T-helper 2 cell (primary cell): ENCODE measurements at regions not wholly inside any gene's neighbourhood (a gene's known extent, or its start where the extent isn't known, plus 50 kb on each side); places are given as distances from the start of the nearest gene placed in this dataset.

Experiments used
- DNase-seq, 5 experiments: peaks; one replicate each; pipeline versions ENCODE4 v3.0.0 to v3.0.0-alpha.2; 2012 to 2022

DNA sequence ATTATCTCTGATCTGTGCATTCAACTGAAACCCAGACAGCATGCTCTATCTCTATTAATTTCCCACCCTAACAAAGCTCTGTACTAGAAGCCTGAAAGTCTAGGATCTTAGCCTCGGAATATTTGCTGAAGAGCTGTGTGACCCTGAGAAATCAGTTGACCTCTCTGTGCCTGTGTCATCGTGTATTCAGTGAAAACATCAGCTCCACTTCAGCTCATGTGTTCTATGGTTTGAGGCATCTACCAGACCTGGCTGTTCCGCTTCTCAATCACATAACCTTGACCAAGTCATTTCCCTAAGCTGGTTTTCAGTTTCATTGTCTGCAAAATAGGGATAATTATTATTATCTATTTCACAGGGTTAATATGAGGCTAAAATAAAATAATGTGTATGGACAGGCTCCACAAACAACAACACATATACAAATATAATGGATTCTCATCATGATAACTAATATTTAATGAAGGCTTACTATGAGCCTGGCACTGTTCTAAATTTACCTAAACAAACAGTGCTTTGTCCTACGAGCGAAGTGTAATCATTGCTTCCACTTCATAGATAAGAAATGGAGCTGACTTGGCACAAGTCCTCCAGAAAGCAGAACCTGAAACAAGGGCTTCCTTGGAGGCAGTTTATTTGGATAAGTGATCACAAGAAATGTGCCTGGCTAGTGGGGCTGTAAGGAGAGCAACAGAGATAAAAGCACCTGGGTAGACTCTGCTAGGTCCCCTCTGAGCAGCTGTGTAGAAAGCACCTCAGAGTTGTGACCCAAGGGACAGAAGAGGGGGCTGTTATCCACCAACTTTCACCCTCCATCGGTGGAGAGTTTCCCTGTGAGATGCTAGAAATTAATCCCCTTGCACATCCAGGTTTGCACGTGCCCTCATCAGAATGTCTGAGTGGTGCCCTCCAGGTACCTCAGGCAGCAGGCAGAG is 356.9 kb downstream of the RAB28 start:
- DNase-seq: no peak

DNA sequence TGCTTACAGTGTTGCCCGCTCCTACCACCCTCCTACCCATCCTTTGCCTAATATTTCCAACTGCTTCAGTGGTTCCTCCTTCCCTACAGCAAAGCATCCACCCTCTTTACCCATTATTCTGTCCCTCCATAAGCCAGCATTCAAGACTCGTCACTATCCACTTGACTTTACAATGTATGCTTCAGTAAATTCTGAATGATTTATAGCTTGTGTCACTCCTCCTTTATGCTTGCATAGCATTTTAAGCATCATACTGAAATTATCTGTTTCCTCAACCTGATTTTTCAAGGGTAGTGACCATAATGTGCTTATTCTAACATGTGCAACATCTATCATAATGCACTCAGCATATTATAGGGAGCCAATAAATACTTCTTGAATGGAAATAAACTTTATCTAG is 365.5 kb downstream of the RAB28 start:
- no peak for DNase-seq

DNA sequence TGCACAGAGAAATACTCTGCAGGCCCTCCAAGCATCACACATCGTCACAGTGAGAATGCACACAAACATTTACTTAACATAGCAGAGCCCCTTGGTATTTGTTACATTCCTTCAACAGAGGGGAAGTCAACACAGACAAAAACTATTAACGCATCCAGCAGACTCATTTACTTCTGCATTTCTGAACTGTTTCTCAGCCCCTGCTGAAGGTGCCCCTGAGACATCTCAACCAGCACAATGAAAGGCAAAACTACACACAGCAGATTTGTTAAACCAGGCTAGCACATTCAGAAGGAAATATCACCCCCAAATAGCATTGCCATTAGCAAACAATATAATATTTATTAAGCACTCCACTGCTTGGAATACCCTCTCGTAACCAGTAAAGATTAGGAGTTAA is 367.0 kb downstream of the RAB28 start:
- DNase-seq: no peak

DNA sequence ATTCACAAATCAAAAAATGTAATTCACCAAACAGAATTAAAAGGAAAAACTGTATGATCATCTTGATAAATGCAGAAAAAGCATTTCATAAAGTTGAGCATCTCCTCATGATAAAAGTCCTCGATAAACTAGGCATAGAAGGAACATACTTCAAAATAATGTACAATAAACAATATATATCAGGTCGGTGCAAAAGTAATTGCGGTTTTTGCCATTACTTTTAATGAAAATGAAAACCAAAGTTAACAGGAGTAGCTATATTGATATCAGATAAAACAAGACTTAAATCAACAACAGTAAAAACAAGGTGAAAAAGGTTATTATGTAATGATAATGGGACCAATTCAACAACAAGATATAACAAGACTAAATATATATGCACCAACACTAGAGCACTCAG is 372.1 kb downstream of the RAB28 start:
- DNase-seq: no peak

DNA sequence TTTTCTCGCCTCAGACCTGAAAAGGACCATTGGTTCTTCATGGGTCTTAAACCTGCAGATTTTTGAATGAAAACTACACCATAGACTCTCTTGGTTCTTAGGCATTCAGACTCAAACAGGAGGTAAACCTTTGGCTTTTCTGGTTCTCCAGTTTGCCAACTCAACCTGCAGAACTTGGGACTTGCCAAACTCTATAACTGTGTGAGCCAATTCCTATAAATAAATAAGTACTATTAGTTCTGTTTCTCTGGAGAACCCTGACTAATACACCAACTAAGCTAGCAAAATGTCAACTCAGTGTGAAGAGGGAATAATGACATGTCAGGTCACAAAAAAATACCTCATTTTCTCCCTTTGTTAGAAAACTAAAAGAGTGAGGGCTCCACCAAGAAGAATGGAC is 374.6 kb downstream of the RAB28 start:
- DNase-seq: no peak

DNA sequence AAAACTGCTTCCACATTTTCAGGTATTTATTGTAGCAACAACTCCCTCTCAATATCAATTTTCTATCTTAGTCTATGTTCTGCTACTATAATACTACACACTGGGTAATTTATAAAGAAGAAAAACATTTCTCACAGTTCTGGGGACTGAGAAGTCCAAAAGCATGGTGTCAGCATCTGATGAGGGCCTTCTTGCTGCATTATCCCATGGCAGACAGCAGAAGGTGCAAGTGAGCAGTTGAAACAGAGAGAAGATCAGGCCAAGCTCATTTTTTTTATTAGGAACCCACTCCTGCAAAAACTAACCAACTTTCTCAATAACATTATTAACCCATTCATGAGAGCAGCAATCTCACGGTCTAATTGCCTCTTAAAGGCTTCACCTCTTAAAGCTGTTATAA is 376.0 kb downstream of the RAB28 start:
- no peak for DNase-seq

DNA sequence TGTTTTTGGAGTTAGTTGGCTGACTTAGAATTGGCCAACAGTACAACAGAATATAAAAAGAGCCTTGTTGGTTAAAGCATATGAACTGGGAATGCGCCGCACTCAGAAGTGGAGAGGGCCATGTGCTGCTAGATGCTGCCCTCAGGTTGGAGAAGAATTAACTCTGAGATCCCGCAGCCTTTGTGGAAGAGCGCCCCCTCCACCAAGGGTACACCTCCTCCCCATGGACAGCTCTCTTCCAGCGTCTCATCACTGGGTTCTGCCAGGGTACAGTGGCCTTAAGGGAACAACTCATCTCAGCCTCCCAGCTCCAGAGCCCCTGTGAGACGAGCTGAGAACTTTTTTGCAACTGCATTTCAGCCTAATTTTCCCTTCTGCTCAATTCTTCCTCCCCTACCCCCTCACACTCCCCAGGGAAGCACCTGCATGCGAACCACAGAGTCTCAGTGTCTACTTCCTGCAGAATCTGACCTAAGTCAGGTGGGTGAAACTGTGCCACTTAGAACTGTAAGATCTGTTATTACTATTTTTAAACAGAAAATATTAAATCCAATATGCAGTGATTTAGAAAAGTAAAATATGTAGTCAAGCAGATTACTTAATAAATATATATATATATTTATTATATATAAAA is 380.6 kb downstream of the RAB28 start:
- DNase-seq: no peak

DNA sequence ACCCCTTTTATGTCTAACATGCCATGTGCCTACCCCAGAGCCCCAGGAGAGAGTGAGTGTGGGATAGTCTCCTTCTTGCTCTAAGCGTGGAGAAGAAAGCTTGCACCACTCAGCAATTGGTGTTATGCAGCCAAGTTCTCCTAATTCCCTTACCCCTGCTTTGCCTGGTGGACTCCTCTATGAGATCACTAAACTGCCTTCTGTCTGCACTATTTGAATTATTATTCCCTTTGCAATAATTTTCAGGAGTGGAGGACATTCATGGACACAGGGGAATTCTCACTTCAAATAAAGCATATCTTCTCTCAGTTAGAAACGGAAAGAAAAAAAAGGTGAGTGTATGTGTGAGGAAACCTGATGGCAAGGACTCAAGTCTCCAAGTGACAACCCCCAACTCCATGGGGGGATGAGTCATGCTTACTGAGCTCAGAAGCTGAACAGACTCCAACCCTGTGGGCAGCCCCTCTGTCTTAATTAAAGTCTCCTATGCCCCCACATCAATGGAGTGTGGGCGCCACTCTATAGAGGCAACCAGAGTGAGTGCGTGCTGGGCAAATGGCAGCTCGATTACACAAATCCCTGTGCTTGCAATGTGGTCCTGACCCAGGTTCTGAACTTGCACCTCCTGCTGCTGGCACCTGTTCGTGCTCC is 381.9 kb downstream of the RAB28 start:
- DNase-seq: no peak

DNA sequence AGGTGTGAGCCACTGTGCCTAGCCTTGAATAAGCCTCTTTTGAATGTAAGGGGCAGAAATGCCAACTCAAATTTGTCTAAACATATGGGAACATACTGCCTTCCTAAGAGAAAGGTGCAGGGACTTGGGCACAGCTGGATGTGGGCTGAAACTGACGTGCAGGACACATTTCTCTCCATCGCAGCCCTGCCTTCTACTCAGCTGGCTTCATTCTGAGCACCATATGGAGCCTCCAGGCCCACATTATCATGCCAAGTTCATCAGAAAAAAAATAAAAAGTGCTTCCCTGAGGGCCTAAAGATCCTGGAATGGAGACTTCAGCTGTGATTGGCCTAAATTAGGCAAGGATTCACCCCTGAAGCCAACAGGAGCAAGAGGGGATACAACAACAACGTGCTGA is 386.2 kb downstream of the RAB28 start:
- DNase-seq: no peak

DNA sequence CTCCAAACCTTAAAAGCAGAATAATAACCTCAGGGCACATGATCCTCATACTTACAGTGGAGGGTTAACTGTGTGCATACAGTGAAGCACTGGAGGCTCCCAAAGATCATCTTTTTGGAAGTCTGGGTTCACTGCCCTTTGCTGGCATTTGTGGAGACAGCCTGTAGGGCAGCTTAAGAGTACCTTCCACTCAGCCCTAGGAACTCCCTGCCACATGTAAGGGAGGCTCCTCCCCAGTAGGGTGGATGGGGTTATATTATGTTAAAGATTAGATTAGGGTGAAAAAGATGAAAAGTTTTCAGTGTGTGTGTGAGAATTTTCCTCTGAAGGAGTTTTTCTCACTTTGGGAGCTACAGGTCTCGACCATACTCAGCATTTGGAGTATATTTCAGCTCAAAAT is 388.4 kb downstream of the RAB28 start:
- DNase-seq: no peak

DNA sequence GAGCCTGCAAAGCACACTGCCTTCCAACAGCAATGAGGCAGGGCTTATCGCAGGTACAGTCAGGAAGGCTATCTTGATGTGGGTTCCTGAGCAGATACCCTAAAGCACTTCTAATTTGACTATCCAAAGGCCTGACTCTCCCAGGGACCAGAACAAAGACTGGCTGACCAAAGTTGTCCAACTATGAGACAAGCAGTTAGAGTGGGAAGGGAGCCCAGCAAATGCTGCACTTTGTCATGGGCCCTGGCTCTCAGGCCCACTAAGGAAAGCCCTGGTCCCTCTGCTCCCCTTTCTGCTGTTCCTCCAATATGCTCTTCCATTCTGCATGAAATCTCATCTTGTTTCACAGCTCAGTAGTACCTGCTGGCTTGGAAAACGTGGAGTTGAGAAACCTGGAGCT is 391.0 kb downstream of the RAB28 start:
- no peak for DNase-seq

DNA sequence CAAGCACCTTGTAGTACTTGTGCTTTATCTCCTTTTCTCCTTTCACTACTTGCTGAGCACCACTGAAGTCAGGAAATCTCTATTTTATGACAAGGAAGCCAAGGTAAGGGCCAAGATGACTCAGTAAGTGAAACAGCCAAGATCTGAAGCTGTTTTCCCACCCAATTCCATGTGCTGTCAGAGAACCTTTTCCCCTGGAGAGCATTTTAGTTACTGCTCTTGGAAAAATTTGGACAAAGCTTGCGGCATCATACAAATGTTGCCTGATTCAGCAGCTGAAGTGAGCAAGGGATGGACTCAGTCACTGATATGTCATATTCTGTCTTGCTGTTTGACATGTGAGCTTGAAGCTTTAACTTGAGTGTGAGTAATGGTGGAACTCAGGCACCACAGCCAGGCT is 391.4 kb downstream of the RAB28 start:
- no peak for DNase-seq

DNA sequence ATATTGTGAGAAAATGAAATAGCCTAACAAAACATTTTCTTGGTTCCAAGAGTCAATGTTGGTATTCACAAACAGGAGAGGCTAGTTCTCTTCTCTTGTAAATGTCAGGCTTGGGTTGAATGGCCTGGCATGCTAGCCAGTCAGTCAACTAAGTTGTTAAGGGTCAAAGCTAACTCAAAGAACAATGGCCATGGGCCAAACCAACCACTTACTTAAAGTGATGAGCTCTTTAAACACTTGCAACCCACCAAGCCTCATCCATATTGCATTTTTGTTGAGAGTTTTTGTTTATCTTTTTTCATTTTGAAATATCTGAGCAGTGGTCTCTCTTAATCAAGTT is 394.5 kb downstream of the RAB28 start:
- DNase-seq: no peak

DNA sequence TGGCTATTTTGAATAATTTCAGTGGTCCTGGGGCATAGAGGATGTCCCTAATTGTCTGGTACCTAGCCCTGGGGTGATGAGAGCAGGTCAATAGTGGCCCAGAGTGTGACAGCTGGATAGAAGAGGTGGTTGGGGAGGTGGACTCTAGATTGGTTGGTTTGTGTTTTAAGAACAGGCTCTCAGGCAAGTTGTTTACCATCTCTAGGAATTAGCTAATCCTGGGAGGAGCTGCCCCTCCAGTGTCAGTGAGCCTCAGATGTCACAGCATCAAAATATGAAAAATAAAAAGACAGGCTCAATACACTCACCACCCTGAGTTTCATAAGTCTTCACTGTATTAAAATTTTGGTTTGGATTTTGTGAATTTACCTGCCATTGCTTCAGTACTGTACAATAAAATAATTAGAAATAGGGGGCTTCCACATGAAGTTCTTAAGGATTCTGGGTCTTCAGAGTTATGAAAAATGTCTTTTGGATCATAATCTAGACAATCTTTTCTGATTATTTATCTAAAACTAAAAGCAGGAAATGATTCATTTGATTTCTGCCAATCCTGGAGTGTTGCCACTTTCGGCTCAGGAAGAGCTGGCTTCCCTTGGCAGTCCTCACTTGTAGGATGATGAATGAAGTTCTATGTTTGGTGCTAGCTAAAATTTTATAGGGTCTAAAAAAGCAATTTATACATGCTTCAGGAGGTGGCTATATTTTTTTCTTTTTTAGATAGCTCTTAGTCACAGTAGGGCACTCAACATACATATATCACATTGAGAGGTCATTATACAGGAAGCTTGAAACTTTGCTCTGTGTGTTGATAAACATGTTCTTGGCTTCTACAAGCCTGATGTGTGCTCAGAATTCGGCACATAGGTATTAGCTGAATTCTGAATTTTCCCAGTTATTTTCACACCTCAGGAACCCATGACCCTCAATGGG is 395.1 kb downstream of the RAB28 start:
- DNase-seq: no peak

DNA sequence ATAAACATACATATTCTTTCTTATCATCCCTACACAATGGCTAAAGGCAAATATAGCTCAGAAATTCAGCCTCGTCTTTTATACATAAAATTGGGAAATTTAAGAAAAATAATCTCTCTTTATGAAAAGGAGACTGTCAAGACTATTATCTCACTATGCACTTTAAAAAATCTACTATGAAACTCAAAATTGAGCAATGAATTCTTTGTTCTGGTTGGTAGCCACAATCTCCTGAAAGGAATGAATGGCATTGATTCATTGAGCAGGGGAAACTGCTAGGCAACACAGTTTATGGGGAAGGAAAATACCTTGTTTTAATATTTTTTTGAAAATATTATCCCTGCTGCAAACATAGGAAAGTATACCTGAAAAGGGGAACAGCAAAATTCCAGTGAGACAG is 397.1 kb downstream of the RAB28 start:
- DNase-seq: no peak

DNA sequence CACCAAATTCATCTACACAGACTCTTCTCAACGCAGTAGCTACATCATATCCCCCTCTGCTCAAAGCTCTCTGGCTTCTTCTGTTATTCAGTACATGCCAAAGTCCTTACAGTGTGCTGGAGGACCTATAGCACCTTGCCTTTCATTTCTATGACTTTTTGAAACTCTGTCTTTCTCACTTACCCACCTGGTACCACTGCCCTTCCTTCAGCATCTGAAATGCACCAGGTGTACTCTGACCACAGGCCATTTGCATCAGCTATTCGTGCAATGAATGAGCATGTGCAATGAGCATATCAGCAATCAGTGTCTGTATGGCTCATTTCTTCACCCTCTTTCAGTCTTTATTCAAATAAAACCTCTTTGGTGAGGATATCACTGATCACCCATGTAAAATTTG is 399.9 kb downstream of the RAB28 start:
- DNase-seq: no peak

DNA sequence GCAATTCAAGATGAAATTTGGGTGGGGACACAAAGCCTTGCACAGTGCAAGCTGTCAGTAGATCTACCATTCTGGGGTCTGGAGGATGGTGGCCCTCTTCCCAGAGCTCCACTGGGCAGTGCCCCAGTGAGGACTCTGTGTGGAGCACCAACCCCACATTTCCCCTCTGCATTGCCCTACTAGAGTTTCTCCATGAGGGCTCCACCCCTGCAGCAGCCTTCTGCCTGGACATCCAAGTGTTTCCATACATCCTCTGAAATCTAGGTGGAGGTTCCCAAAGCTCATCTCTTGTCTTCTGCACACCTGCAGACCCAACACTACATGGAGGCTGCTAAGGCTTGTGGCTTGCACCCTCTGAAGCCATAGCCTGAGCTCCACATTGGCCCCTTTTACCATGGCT is 402.3 kb downstream of the RAB28 start:
- DNase-seq: no peak

DNA sequence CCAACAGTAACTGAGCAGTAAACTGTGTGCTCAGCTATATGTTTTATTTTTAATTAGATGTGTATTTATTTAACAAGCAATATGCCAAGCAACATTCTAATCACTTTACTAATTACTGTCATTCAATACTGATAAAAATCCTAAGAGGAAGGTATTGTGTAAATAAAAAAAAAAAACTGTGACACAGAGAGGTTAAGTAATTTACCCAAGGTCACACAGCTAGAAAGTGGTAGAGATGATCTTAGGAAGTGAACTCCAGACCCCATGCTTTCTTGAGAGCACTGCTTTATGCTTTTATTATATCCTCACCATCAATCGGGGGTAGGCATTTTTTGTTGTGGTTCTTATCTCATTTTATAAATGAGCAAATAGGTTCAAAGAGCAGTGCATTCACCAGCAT is 417.1 kb downstream of the RAB28 start:
- no peak for DNase-seq

DNA sequence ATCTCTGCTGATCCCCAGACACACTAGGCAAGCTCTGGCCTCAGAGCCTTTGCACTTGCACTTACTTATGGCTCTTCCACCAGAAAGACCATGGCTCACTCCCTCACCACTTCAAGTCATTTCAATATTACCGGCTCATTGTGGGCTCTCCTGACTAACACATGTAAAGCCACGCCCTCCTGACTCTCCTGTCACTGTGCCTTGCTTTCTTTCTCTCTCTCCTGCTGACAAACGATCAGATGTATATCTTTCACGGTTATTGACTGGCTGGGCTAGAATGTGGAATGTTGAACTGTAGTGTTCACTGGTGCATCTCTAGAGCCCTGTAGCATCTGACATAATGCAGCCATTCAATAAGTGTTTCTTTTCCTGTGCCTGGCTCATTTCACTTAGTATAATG is 425.1 kb downstream of the RAB28 start:
- DNase-seq: no peak

DNA sequence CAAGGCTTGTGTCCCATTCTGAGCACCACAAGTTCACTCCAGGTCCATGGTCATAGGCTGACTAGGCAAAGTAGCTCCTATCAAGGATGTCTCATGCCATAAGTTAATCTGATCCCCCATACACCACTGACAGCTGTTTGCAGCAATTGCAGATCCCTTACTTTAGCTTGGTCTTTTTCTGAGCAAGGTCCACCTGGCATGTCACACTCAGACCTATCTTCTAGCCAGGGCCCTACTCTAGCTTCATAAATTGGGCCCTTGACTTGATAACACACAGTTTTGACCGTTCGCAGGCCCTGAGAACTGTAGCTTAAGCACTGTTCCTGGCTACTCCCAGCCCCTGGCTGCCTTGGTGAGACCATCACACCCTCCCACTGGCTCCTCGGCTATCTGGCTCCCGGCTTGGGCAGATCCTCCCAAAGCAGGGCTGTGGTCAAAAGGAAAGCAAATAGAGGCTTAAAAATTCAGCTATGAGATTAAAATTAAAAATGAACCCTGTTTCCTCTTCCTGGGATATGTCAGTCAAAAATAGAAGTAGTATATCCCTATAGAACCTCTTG is 427.4 kb downstream of the RAB28 start:
- DNase-seq: no peak

DNA sequence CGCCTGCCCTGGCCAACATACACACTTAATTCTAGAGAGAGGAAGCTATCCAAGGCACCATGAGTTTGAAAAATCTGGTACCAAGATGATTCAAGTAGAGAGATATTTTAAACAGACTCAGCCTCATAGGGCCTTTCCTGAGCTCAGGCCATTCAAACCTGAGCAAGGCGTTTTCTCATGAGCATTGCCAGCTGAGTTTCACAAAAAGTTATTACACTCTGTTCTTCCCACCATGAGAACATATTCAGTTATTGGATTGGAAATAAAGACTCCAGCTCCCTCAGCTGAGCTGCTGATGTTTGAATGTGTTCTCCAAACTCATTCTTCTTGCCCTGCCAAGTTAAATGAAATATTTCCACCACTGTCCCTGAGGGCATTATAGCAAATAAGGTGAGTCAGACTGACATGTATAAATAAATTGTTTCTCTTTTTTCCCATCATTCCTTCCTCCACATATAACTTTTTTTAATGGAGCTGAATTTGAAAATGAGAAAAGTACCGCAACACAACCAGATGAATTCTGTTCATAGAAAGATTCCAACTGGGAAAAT is 429.6 kb downstream of the RAB28 start:
- no peak for DNase-seq

DNA sequence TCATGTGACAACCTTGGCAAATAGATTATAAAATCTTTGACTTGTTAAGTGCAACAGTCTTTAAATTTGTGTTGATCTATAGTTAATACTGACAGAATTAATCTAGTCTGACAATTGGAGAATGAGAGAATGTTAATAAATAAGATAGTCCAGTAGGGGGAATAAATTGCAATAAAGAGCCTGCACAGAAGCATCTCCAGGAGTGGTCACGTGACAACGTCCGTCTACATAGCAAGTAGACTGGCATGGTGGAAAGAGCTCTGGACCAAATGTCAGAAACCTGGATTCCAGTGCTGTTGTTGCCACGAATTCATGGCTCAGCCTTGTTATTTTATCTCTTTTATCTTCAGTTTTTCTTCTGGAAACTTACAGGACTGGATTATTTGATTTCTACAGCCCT is 436.5 kb downstream of the RAB28 start:
- no peak for DNase-seq
